H1 (cell line): ENCODE measurements at regions not wholly inside any gene's neighbourhood (a gene's known extent, or its start where the extent isn't known, plus 50 kb on each side); places are given as distances from the start of the nearest gene placed in this dataset.

ENCODE experiments used
- CTCF ChIA-PET: fragments of 300-600 bp; sonication (Branson Sonifier 250); formaldehyde crosslinking; loops from one replicate; lab custom pipeline; 2021; ENCODE audit not compliant: partially characterized antibody; lab: Charles Lee
- POLR2A ChIA-PET: fragments of 300-600 bp; sonication (Branson Sonifier 250); formaldehyde crosslinking; loops from one replicate; lab custom pipeline; 2021; ENCODE audit warnings: inconsistent platforms; ENCODE audit not compliant: partially characterized antibody; lab: Charles Lee
- DNase-seq, 2 experiments: peaks; one replicate each; pipeline versions ENCODE4 v3.0.0 to v3.0.0-alpha.2; 2010 to 2022; ENCODE audit warnings: low spot score in 2 of 2, low read depth in 1 of 2, mixed read lengths in 1 of 2
- FAIRE-seq: peaks from 2 replicates; lab custom pipeline; 2011; peaks lifted over from hg19 to GRCh38; lab: Jason Lieb, UNC
- H2AFZ ChIP-seq: 2 replicates; pipeline ENCODE4 v1.8.1; 2012; ENCODE audit warnings: low read length, inconsistent platforms
- H2AK5ac ChIP-seq: 2 replicates; pipeline ENCODE4 v1.6.1; 2013; ENCODE audit warnings: low read depth, low read length
- H2BK120ac ChIP-seq: replicated peaks from 2 replicates; pipeline ENCODE3; 2013; ENCODE audit warnings: low read depth, low read length, inconsistent platforms
- H2BK12ac ChIP-seq: 2 replicates; pipeline ENCODE4 v1.6.1; 2013; ENCODE audit warnings: low read depth, low read length
- H2BK15ac ChIP-seq: 2 replicates; pipeline ENCODE4 v1.6.1; 2013; ENCODE audit warnings: low read length
- H2BK20ac ChIP-seq: 2 replicates; pipeline ENCODE4 v1.6.1; 2013; ENCODE audit warnings: low read length
- H2BK5ac ChIP-seq: 2 replicates; pipeline ENCODE4 v1.6.1; 2013; ENCODE audit warnings: low read depth, low read length
- H3K14ac ChIP-seq: 2 replicates; pipeline ENCODE4 v1.6.1; 2013; ENCODE audit warnings: inconsistent platforms; ENCODE audit not compliant: insufficient read length
- H3K18ac ChIP-seq: 2 replicates; pipeline ENCODE4 v1.6.1; 2013; ENCODE audit warnings: low read length; ENCODE audit errors: extremely low read depth
- H3K23ac ChIP-seq: 2 replicates; pipeline ENCODE4 v1.6.1; 2013; ENCODE audit warnings: inconsistent platforms; ENCODE audit not compliant: insufficient read length
- H3K23me2 ChIP-seq: 2 replicates; pipeline ENCODE4 v1.6.1; 2013; ENCODE audit warnings: low read depth, low read length
- H3K27ac ChIP-seq: 2 replicates; pipeline ENCODE4 v1.6.1; 2011; ENCODE audit warnings: low read depth, low read length, inconsistent platforms
- H3K27me3 ChIP-seq, 4 experiments: replicated peaks in 1 of 4; 1 replicate in 1 of 4; 2 replicates in 3 of 4; pipeline versions ENCODE4 v1.6.1 to v1.8.1; 2011 to 2013; ENCODE audit warnings: low read length in 3 of 4, mild to moderate bottlenecking in 3 of 4, inconsistent platforms in 2 of 4, mixed read lengths in 2 of 4, moderate library complexity in 1 of 4; ENCODE audit not compliant: control insufficient read depth in 3 of 4, insufficient read depth in 3 of 4; ENCODE audit errors: extremely low read depth in 1 of 4
- H3K36me3 ChIP-seq, 4 experiments: 2 replicates each; pipeline versions ENCODE4 v1.6.1 to v1.8.1; 2011 to 2013; ENCODE audit warnings: mild to moderate bottlenecking in 4 of 4, low read length in 3 of 4, moderate library complexity in 2 of 4, control low read depth in 1 of 4, inconsistent platforms in 1 of 4; ENCODE audit not compliant: insufficient read depth in 4 of 4, control insufficient read depth in 2 of 4
- H3K4ac ChIP-seq: replicated peaks from 2 replicates; pipeline ENCODE3; 2013; ENCODE audit warnings: low read length, low read depth, mixed read lengths, inconsistent platforms; ENCODE audit not compliant: insufficient read length
- H3K4me1 ChIP-seq, 4 experiments: replicated peaks in 1 of 4; 1 replicate in 1 of 4; 2 replicates in 3 of 4; pipeline versions ENCODE4 v1.6.1 to v1.8.1; 2011 to 2013; ENCODE audit warnings: low read length in 3 of 4, inconsistent platforms in 2 of 4, mixed read lengths in 1 of 4; ENCODE audit not compliant: insufficient read depth in 4 of 4, control insufficient read depth in 3 of 4
- H3K4me2 ChIP-seq, 2 experiments: 2 replicates each; pipeline versions ENCODE4 v1.6.1 to v1.8.1; 2011 to 2013; ENCODE audit warnings: low read depth in 2 of 2, low read length in 2 of 2, control low read depth in 1 of 2, inconsistent platforms in 1 of 2, mild to moderate bottlenecking in 1 of 2; ENCODE audit not compliant: insufficient read depth in 1 of 2
- H3K4me3 ChIP-seq, 4 experiments: fragments of 200-600, 300-600 bp in 1 of 4; sonication (generic), shearing (Covaris generic), sonication (Bioruptor Twin) in 1 of 4; 2 replicates each; pipeline versions ENCODE4 v1.5.1 to v1.8.1; 2011 to 2016; ENCODE audit warnings: low read length in 4 of 4, low read depth in 3 of 4, control low read depth in 2 of 4, inconsistent platforms in 2 of 4, mild to moderate bottlenecking in 2 of 4, mixed read lengths in 1 of 4, moderate library complexity in 1 of 4; ENCODE audit not compliant: insufficient read depth in 2 of 4; ENCODE audit errors: extremely low read depth in 1 of 4
- H3K56ac ChIP-seq: replicated peaks from 2 replicates; pipeline ENCODE3; 2013; ENCODE audit warnings: low read depth, mild to moderate bottlenecking, mixed read lengths, low read length, inconsistent platforms; ENCODE audit not compliant: insufficient read length
- H3K79me1 ChIP-seq: 2 replicates; pipeline ENCODE4 v1.6.1; 2013; ENCODE audit warnings: low read depth, low read length, control low read depth
- H3K79me2 ChIP-seq, 2 experiments: 2 replicates each; pipeline versions ENCODE4 v1.6.1 to v1.8.1; 2012 to 2013; ENCODE audit warnings: low read length in 2 of 2, mild to moderate bottlenecking in 2 of 2, inconsistent platforms in 1 of 2; ENCODE audit not compliant: insufficient read depth in 2 of 2, control insufficient read depth in 1 of 2
- H3K9ac ChIP-seq, 4 experiments: replicated peaks in 1 of 4; 1 replicate in 1 of 4; 2 replicates in 3 of 4; pipeline versions ENCODE4 v1.6.1 to v1.8.1; 2011 to 2013; ENCODE audit warnings: low read depth in 3 of 4, low read length in 3 of 4, control low read depth in 2 of 4, mild to moderate bottlenecking in 2 of 4, moderate library complexity in 2 of 4, inconsistent platforms in 1 of 4; ENCODE audit errors: extremely low read depth in 1 of 4
- H3K9me3 ChIP-seq, 2 experiments: 2 replicates each; pipeline versions ENCODE4 v1.6.1 to v1.8.1; 2012 to 2013; ENCODE audit warnings: mild to moderate bottlenecking in 2 of 2, moderate library complexity in 2 of 2, control low read depth in 1 of 2, inconsistent platforms in 1 of 2, low read depth in 1 of 2, low read length in 1 of 2, mixed read lengths in 1 of 2; ENCODE audit not compliant: insufficient read depth in 2 of 2
- H4K20me1 ChIP-seq, 2 experiments: replicated peaks in 1 of 2; 2 replicates each; pipeline versions ENCODE3 to v1.8.1; 2011 to 2013; ENCODE audit warnings: inconsistent platforms in 2 of 2, low read length in 2 of 2, mild to moderate bottlenecking in 1 of 2; ENCODE audit not compliant: insufficient read depth in 2 of 2, control insufficient read depth in 1 of 2
- H4K5ac ChIP-seq: 2 replicates; pipeline ENCODE4 v1.6.1; 2013; ENCODE audit warnings: low read length, low read depth, mixed read lengths, inconsistent platforms; ENCODE audit not compliant: insufficient read length
- H4K8ac ChIP-seq: 2 replicates; pipeline ENCODE4 v1.8.0; 2013; ENCODE audit warnings: mild to moderate bottlenecking, moderate library complexity, low read length, inconsistent platforms; ENCODE audit not compliant: insufficient read depth; ENCODE audit errors: extremely low read depth
- H4K91ac ChIP-seq: replicated peaks from 2 replicates; pipeline ENCODE3; 2013; ENCODE audit warnings: low read length, mixed read lengths, inconsistent platforms; ENCODE audit not compliant: insufficient read length
- BACH1 ChIP-seq: IDR thresholded peaks from 2 replicates; pipeline ENCODE4 v1.6.1; 2012; ENCODE audit warnings: low read length, improper control_type of control experiment
- HDAC6 ChIP-seq: IDR thresholded peaks from one replicate; pipeline ENCODE4 v1.7.1; 2012; ENCODE audit warnings: low read depth, mild to moderate bottlenecking, inconsistent platforms, low read length, moderate library complexity
- JUND ChIP-seq: IDR thresholded peaks from 2 replicates; pipeline ENCODE4 v1.6.1; 2011; ENCODE audit warnings: mild to moderate bottlenecking, improper control_type of control experiment, low read length
- SUZ12 ChIP-seq: fragments of 200-600 bp; sonication (generic); IDR thresholded peaks from 2 replicates; pipeline ENCODE4 v1.6.1; 2012; ENCODE audit warnings: mild to moderate bottlenecking, inconsistent platforms, low read length, moderate library complexity, mixed read lengths
- WGBS, 2 experiments: shearing (Covaris generic) in 1 of 2; methylation state at CpG; one replicate each; pipeline versions ENCODE4 v1.1.6 to v1.1.7; 2013 to 2015; ENCODE audit warnings: low lambda C conversion rate in 2 of 2, mixed read lengths in 2 of 2, inconsistent platforms in 1 of 2, low coverage in 1 of 2, missing lambda C conversion rate in 1 of 2; ENCODE audit not compliant: insufficient replicate concordance in 2 of 2, insufficient coverage in 1 of 2, insufficient read length in 1 of 2; ENCODE audit errors: extremely low coverage in 1 of 2, missing lambda C conversion rate in 1 of 2; 5-methylcytosine and 5-hydroxymethylcytosine counted together

DNA sequence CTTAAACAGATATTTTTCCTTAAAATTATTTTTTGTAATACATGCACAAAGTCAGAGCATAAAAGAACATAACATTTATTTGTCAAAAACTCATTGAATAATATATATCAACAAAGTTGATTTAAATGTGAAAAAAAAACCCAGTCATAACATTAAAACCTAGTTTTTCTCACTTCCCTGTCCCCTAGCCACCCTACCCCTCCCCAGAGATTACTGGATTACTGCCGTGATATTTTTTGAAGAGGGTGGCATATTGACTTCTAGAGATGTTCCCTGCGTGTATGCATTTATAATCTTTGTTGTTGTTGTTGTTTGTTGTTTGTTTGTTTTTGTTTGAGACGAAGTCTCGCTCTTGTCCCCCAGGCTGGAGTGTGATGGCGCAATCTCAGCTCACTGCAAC, 52.4 kb upstream of the ARMC2 start:
- CTCF ChIA-PET: interaction anchor here (1.3 to 1.5 kb wide), 2 partner anchors 11 to 16 kb away, joined by 3 read pairs; no protein-coding TSS in a partner anchor

More for the DNA sequence above, 52.4 kb upstream of the ARMC2 start:
- no peak overlapping the region for H3K4me3 ChIP-seq
- no peak overlapping the region for H2BK15ac ChIP-seq
- H3K9me3 ChIP-seq: no peaks in the 10 kb centered on the region
- H3K23ac ChIP-seq: no peak overlapping the region
- H3K27ac ChIP-seq: no peak overlapping the region
- H3K27me3 ChIP-seq: no peaks in the 10 kb centered on the region
- no peak for TF ChIP-seq JUND
- no peak for TF ChIP-seq SUZ12
- TF ChIP-seq HDAC6: no peak
- no peak for TF ChIP-seq BACH1
- no peaks in the 10 kb centered on the region for H3K36me3 ChIP-seq
- H4K5ac ChIP-seq: no peak overlapping the region
- H2BK5ac ChIP-seq: no peak overlapping the region
- WGBS, 2 experiments: 85% methylated on average over 5 of the region's 5 CpGs; no CpG with 5 or more reads in 1 of the 2 experiments
- no peak overlapping the region for H2BK20ac ChIP-seq
- H3K4ac ChIP-seq: no peak overlapping the region
- H3K18ac ChIP-seq: no peak overlapping the region
- DNase-seq (no peak), FAIRE-seq (no peak)
- no peaks in the 10 kb centered on the region for H4K20me1 ChIP-seq
- no peaks in the 10 kb centered on the region for H3K79me2 ChIP-seq
- H2AK5ac ChIP-seq: no peak overlapping the region
- H3K79me1 ChIP-seq: no peaks in the 10 kb centered on the region
- H4K91ac ChIP-seq: no peak overlapping the region
- no peak overlapping the region for H3K9ac ChIP-seq
- H3K4me2 ChIP-seq: no peak overlapping the region
- H2BK12ac ChIP-seq: no peak overlapping the region
- no peak overlapping the region for H2AFZ ChIP-seq
- POLR2A ChIA-PET: no interaction called here
- no peak overlapping the region for H3K56ac ChIP-seq
- H2BK120ac ChIP-seq: no peak overlapping the region
- H3K23me2 ChIP-seq: no peaks in the 10 kb centered on the region
- no peaks in the 10 kb centered on the region for H3K4me1 ChIP-seq
- H3K14ac ChIP-seq: no peak overlapping the region
- no peak overlapping the region for H4K8ac ChIP-seq
